ENCODE measurements at regions not wholly inside any gene's neighbourhood (a gene's known extent, or its start where the extent isn't known, plus 50 kb on each side); places are given as distances from the start of the nearest gene placed in this dataset.

DNA sequence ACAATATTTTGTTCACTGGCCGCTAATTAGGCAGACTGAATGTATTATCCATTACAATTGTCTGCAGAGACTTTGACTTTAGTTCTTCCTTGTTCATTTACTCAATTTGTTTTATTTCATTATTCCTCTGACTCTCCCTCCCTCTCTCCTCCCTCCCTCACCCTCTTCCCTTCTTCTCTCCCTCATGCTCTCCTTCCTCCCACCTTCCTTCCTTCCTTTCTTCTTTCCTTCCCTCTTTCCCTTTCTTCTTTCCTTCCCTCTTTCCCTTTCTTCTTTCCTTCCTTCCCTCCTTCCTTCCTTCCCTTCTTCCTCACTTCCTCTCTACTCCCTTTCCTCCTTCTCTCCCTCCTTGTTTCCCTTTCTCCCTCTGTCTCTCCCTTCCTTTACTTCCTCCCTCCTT is 1591.0 kb upstream of the SLC10A2 start:
- no peak for TF ChIP-seq CTCF (IDR thresholded peaks at IDR 0.05; ENCODE audit: unreplicated experiment in 3 of 3)
- Mint-ChIP-seq H3K4me1 (no peaks in the 10 kb centered on the region), H3K9me3 (no peaks in the 10 kb centered on the region), H3K36me3 (ENCODE audit: low read depth) (no peaks in the 10 kb centered on the region), H3K27me3 (ENCODE audit: low read depth) (no peaks in the 10 kb centered on the region), H3K27ac (no peak overlapping the region), H3K4me3 (no peak overlapping the region)

- Mint-ChIP-seq H3K4me3 (no peak overlapping the region), H3K27ac (no peak overlapping the region), H3K4me1 (no peaks in the 10 kb centered on the region), H3K9me3 (no peaks in the 10 kb centered on the region), H3K36me3 (ENCODE audit: low read depth) (no peaks in the 10 kb centered on the region), H3K27me3 (ENCODE audit: low read depth) (peaks cover 4% of the 10 kb centered on the region)
- TF ChIP-seq CTCF (IDR thresholded peaks at IDR 0.05; ENCODE audit: unreplicated experiment in 3 of 3): no peak
These were observed 1584.2 kb upstream of the SLC10A2 start for GRCh38 chr13:104650431-104650830.

DNA sequence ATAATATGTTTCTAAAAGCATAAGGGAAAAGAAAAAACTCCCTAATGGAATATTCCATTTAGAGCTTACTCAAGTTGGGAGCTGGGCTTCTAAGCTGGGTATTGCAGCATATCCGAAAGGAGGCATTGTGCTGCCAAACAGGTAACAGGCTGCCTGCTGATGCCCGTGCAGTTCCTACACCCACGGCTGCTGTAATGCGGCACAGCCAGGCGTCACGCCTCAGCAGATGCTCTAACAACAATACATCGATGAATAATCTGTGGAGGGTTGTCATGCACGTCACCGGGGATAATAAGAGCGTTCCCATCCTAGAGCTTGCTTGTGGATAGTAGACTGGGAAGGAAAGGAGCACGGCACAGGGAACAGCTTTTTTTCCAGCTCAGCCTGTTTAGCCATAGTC is 1582.1 kb upstream of the SLC10A2 start:
- no peaks in the 10 kb centered on the region for H3K36me3 Mint-ChIP-seq (ENCODE audit: low read depth)
- no peaks in the 10 kb centered on the region for H3K9me3 Mint-ChIP-seq
- H3K4me3 Mint-ChIP-seq: no peak overlapping the region
- no peak for TF ChIP-seq CTCF (IDR thresholded peaks at IDR 0.05; ENCODE audit: unreplicated experiment in 3 of 3)
- no peak overlapping the region for H3K27ac Mint-ChIP-seq
- H3K4me1 Mint-ChIP-seq: no peaks in the 10 kb centered on the region
- H3K27me3 Mint-ChIP-seq (ENCODE audit: low read depth): peaks cover 4% of the 10 kb centered on the region

GRCh38 chr13:104645786-104646185 is 1579.6 kb upstream of the SLC10A2 start:
- Mint-ChIP-seq H3K27me3 (ENCODE audit: low read depth) (peaks cover 4% of the 10 kb centered on the region), H3K36me3 (ENCODE audit: low read depth) (no peaks in the 10 kb centered on the region), H3K4me3 (no peak overlapping the region), H3K4me1 (no peaks in the 10 kb centered on the region), H3K27ac (no peak overlapping the region), H3K9me3 (no peaks in the 10 kb centered on the region)
- TF ChIP-seq CTCF (IDR thresholded peaks at IDR 0.05; ENCODE audit: unreplicated experiment in 3 of 3): no peak

GRCh38 chr13:104641309-104641708 is 1575.1 kb upstream of the SLC10A2 start:
- no peak for TF ChIP-seq CTCF (IDR thresholded peaks at IDR 0.05; ENCODE audit: unreplicated experiment in 3 of 3)
- no peak overlapping the region for H3K4me3 Mint-ChIP-seq
- no peaks in the 10 kb centered on the region for H3K27me3 Mint-ChIP-seq (ENCODE audit: low read depth)
- no peaks in the 10 kb centered on the region for H3K4me1 Mint-ChIP-seq
- no peaks in the 10 kb centered on the region for H3K9me3 Mint-ChIP-seq
- H3K27ac Mint-ChIP-seq: no peak overlapping the region
- H3K36me3 Mint-ChIP-seq (ENCODE audit: low read depth): no peaks in the 10 kb centered on the region

DNA sequence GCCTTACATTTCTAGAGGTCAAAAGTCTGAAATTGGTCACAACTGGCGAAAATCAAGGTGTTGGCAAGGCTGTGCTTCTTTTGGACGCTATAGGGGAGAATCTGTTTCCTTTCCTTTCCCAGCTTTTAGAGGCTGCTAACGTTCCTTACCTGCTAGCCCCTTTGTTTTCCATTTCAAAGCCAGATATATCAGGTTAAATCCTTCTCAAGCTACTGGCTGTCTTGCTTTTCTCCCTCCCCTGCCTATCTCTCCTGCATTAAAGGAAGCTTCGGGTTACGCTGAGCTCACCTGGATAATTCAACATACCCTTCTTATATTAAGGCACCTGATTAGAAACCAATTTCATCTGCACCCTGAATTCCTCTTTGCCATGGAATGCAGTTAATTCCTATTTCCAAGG is 1569.7 kb upstream of the SLC10A2 start:
- no peaks in the 10 kb centered on the region for H3K9me3 Mint-ChIP-seq
- TF ChIP-seq CTCF (IDR thresholded peaks at IDR 0.05; ENCODE audit: unreplicated experiment in 3 of 3): no peak
- H3K27me3 Mint-ChIP-seq (ENCODE audit: low read depth): no peaks in the 10 kb centered on the region
- H3K27ac Mint-ChIP-seq: no peak overlapping the region
- no peak overlapping the region for H3K4me3 Mint-ChIP-seq
- no peaks in the 10 kb centered on the region for H3K36me3 Mint-ChIP-seq (ENCODE audit: low read depth)
- peaks cover 5% of the 10 kb centered on the region for H3K4me1 Mint-ChIP-seq
